ENCODE measurements at regions not wholly inside any gene's neighbourhood (a gene's known extent, or its start where the extent isn't known, plus 50 kb on each side); places are given as distances from the start of the nearest gene placed in this dataset.

- DNase-seq (ENCODE audit: low spot score) (no peak), FAIRE-seq (no peak)
These were observed 1090.6 kb upstream of the AUTS2 start for GRCh38 chr7:68507668-68508067.

GRCh38 chr7:68509054-68509453, 1089.2 kb upstream of the AUTS2 start:
- no peak for DNase-seq (ENCODE audit: low spot score)
- no peak for FAIRE-seq

DNA sequence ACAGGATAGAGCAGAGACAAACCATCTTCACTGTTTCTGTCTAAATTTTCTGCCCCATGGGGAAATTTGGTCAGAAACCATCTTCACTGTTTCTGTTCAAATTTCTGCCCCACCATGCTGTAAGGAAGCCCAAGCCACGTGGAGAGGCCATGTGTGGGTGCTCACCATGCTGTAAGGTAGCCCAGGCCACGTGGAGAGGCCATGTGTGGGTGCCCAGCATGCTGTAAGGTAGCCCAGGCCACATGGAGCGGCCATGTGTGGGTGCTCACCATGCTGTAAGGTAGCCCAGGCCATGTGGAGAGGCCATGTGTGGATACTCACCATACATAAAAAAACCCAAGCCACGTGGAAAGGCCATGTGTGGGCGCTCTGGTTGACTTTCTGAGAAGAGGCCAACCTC, 1088.7 kb upstream of the AUTS2 start:
- DNase-seq (ENCODE audit: low spot score) (no peak), FAIRE-seq (no peak)

- peak; percentile 59 for FAIRE-seq
- DNase-seq (ENCODE audit: low spot score): no peak
These were observed 1087.0 kb upstream of the AUTS2 start for GRCh38 chr7:68511281-68511680.

DNA sequence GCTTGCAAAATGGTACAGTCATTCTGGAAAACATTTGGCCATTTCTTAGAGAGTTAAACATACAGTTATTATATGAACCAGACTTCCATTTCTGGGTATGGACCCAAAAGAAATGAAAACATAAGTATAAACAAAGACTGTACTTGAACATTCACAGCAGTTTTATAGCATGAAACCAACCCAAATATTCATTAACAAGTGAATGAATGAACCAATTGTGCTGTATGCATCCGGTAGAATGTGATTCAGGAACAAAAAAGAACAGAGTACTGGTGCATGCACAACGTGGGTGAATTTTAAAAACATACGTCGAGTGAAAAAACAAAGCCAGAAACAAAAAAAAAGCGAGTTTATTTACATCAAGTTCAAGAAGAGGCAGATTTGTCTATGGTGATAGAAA, 1085.8 kb upstream of the AUTS2 start:
- DNase-seq (ENCODE audit: low spot score) (no peak), FAIRE-seq (no peak)

DNA sequence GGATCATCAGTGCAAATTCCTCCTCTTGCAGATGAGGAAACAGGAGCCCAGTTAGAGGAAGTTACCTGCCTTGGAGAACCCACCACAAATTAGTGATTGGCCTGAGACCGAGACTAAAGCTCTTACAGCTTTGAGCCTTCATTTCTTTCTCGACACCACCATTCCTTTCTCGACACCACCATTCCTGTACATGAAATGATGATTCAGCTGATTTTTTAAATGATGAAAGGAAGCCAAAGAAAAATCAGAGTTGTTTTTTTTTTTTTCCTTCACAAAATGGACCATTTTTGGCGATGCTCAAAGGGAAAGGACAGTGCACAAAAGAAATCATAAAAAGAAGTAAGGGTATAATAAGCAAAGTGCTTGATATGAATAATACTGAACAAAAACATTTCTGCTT, 1080.2 kb upstream of the AUTS2 start:
- no peak for FAIRE-seq

DNA sequence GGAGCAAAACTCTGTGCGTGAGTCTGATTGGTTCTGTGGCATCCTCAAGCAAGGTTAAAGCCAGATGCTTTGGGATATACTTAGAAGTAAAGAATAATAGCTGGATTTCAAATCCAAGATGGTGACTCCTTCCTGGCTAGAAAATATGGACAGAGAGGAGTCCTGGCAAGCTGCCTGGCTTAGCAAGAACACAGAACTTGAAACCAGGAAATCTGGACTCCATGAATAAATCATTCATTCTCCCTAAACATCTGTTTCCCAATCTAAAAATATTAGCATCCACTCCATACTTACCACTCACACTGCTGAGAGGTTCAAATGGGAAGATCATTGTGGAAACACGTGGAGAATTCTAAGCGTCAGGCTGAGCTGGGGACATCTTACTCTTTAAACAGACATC, 1074.1 kb upstream of the AUTS2 start:
- FAIRE-seq: no peak
- DNase-seq (ENCODE audit: low spot score): no peak

More for the DNA sequence above, 1080.2 kb upstream of the AUTS2 start:
- no peak for DNase-seq (ENCODE audit: low spot score)

- DNase-seq (ENCODE audit: low spot score): no peak
- FAIRE-seq: no peak
These were observed 1069.1 kb upstream of the AUTS2 start for GRCh38 chr7:68529221-68529620.

DNA sequence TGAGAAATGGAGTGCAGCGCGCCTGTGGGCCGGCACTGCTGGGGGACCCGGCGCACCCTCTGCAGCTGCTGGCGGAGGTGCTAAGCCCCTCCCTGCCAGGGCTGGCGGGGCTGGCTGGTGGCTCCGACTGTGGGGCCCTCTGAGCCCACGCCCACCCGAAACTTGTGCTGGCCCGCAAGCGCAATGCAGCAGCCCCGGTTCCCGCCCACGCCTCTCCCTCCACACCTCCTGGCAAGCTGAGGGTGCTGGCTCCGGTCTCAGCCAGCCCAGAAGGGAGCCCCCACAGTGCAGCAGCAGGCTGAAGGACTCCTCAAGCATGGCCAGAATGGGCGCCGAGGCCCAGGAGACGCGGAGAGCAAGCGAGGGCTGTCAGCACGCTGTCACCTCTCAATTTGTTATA, 1063.0 kb upstream of the AUTS2 start:
- FAIRE-seq (no peak), DNase-seq (ENCODE audit: low spot score) (no peak)

DNA sequence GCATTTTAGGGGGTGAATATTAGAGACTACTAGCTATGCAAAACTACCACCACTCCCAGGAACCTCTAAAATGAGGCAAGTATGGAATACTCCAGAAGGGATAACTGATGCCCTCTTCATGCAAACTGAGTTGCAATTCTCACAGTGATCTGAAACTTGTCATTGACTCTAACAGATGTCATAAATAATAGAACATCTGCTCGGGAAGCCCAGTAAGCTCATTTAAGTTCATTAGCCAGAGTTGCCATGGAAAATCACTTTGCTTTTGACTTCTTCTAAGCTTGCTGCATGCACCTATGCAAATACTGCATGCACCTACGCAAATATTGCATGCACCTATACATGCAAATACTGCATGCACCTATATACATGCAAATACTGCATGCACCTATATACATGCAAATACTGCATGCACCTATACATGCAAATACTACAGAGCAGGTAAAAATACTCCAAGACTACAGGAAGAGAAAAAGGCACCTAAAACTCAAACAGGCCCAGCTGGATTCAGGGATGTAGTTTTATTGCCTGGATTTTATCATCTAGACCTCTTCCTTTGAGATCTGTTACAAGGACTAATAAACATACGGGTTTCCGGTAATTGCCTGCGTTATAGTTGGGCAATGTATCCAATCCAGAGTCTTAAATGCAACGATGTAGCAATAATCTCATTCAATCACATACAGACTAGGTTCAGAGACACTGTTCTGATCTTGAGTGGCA, 1061.1 kb upstream of the AUTS2 start:
- no peak for FAIRE-seq
- DNase-seq (ENCODE audit: low spot score): no peak

- DNase-seq (ENCODE audit: low spot score): no peak
- FAIRE-seq: no peak
These were observed 1060.6 kb upstream of the AUTS2 start for GRCh38 chr7:68537774-68538071.

- DNase-seq (ENCODE audit: low spot score) (no peak), FAIRE-seq (no peak)
These were observed 1055.4 kb upstream of the AUTS2 start for GRCh38 chr7:68542831-68543230.

- no peak for FAIRE-seq
These were observed 1053.4 kb upstream of the AUTS2 start for GRCh38 chr7:68544851-68545250.

GRCh38 chr7:68547181-68547580, 1051.1 kb upstream of the AUTS2 start:
- FAIRE-seq (no peak), DNase-seq (ENCODE audit: low spot score) (peak; percentile 11)

More at GRCh38 chr7:68544851-68545250, 1053.4 kb upstream of the AUTS2 start:
- DNase-seq (ENCODE audit: low spot score): no peak

GRCh38 chr7:68547799-68548198, 1050.5 kb upstream of the AUTS2 start:
- FAIRE-seq: no peak

GRCh38 chr7:68550027-68550426, 1048.2 kb upstream of the AUTS2 start:
- no peak for FAIRE-seq
- no peak for DNase-seq (ENCODE audit: low spot score)

More at GRCh38 chr7:68547799-68548198, 1050.5 kb upstream of the AUTS2 start:
- peak; percentile 3 for DNase-seq (ENCODE audit: low spot score)

DNA sequence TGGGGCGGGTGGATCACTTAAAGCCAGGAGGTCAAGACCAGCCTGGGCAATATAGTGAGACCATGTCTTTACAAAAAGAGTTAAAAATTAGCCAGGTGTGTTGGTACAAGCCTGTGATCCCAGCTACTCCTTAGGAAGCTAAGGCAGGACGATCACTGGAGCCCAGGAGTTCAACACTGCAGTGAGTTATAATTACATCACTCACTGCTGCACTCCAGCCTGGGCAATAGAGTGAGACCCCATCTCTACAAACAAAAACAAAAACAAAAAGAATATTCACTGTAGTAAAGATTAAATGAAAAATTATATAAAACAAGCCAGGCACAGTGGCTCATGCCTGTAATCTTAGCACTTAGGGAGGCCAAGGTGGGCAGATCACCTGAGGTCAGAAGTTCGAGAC, 1047.6 kb upstream of the AUTS2 start:
- DNase-seq (ENCODE audit: low spot score): no peak
- FAIRE-seq: no peak

GRCh38 chr7:68556537-68556936, 1041.7 kb upstream of the AUTS2 start:
- FAIRE-seq (no peak), DNase-seq (ENCODE audit: low spot score) (no peak)

DNA sequence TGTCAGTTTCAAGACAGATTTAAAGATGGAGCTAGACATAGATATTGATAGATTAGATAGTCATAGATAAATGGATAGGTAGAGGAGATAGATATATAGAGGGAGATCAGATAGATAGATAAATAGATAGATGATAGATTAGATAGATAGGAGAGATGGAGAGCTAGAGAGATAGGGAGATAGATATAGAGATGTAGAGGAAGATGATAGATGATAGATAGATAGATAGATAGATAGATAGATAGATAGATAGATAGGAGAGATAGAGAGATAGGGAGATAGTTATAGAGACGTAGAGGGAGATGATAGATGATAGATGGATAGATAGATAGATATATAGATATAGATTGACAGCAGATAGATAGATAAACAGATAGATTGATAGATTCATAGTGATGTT, 1038.8 kb upstream of the AUTS2 start:
- FAIRE-seq (no peak), DNase-seq (ENCODE audit: low spot score) (no peak)

DNA sequence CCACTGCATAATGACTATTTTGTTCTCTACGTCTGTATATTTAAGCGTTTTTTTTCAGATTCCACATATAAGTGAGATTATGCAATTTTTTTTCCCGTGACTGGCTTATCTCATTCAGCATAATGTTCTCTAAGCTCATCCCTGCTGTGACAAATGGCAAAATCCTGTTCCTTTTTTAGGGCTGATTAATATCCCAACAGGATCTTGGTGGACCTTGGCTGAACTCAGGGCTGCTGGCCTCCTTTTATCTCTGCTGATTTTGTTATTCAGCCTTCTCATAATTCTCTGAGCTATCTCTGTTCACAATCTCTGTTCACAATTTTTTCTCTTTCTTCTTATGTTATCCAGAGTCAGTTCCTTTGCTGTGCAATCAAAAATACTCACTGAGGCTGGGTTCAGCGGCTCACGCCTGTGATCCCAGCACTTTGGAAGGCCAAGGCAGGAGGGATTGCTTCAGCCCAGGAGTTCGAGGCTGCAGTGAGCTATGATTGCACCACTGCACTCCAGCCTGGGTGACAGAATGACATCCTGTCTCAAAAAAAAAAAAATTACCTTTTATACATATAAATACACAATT, 1035.9 kb upstream of the AUTS2 start:
- DNase-seq (ENCODE audit: low spot score): no peak
- FAIRE-seq: no peak

DNA sequence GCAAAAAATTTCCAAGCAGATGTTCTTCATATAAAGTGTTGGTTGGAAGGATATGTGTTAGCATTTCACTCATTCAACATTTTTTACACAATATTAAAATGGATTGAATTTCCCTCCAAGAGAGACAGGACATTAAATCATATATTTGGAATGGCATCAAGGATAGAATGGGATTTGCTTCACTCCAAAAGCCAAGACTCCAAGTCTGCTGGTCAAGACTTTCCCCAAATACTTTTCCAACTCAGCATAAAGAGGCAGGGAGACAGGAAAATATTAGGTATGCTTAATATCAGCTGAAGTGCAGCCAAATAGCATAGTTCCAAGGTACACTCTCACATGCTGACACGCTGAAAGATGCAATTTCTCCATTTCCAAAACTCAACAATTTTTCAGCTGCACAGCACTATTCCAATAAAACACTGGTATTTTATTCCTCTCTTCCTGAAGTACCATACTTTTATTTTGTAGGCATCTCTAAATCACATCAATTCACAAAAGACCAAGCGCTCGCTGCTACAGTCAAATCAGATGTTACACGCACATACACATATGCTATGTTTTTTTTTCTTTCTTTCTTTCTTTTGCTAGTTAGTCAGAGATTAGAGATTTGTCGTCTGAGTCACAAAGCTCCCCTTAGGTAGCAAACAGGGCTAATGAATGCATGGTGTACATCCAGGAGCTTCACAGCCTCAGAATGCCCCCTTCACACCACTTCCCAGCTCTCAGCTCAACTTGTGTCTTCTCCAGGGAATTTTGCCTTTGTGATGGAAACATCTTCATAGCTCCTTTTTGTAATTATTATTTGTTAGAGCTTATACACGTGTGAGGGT, 1033.8 kb upstream of the AUTS2 start:
- FAIRE-seq: no peak
- no peak for DNase-seq (ENCODE audit: low spot score)

DNA sequence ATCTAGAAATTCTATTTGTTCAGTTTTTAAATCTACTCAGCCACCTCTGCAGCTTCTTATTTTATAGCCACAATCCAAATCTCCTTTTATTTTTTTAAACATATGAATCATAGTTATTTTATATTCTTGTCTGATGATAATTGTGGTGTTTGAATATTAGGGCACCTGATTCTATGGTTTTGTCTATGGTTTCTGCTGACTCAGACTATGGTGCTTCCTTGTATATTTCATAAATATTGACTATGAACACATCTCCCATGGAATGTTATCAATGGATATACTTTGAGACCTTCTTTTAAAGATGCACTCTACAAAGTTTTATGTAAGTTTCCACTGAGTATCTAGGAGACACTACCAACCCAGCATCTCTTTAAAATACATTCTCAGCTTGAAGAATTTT, 1027.0 kb upstream of the AUTS2 start:
- DNase-seq (ENCODE audit: low spot score): no peak
- FAIRE-seq: no peak

Data from urothelium cell line (cell line).